Mesendoderm (in vitro differentiated cells): ENCODE measurements at regions not wholly inside any gene's neighbourhood (a gene's known extent, or its start where the extent isn't known, plus 50 kb on each side); places are given as distances from the start of the nearest gene placed in this dataset.

Source experiments
- DNase-seq: peaks from one replicate; pipeline ENCODE4 v3.0.0; 2013
- H2AK5ac ChIP-seq: 2 replicates; pipeline ENCODE4 v1.6.1; 2013; ENCODE audit warnings: low read length, inconsistent platforms
- H2BK120ac ChIP-seq: 2 replicates; pipeline ENCODE4 v1.6.1; 2013; ENCODE audit warnings: low read depth, mild to moderate bottlenecking, low read length, moderate library complexity, mixed read lengths
- H2BK15ac ChIP-seq: replicated peaks from 2 replicates; pipeline ENCODE4 v1.6.1; 2013; ENCODE audit warnings: low read depth, mild to moderate bottlenecking, moderate library complexity
- H2BK5ac ChIP-seq: 2 replicates; pipeline ENCODE4 v1.6.1; 2013; ENCODE audit warnings: low read length, inconsistent platforms
- H3K18ac ChIP-seq: 2 replicates; pipeline ENCODE4 v1.6.1; 2013; ENCODE audit warnings: mild to moderate bottlenecking, low read length, mixed read lengths
- H3K23ac ChIP-seq: one replicate; pipeline ENCODE4 v1.6.1; 2013; ENCODE audit warnings: low read length
- H3K27ac ChIP-seq: 2 replicates; pipeline ENCODE4 v1.5.1; 2013; ENCODE audit warnings: low read depth, mild to moderate bottlenecking, inconsistent platforms, low read length, moderate library complexity
- H3K27me3 ChIP-seq: 2 replicates; pipeline ENCODE4 v1.6.1; 2013; ENCODE audit warnings: low read length, control low read depth, mild to moderate bottlenecking, inconsistent platforms; ENCODE audit not compliant: insufficient read depth, poor library complexity
- H3K36me3 ChIP-seq: 2 replicates; pipeline ENCODE4 v1.6.1; 2013; ENCODE audit warnings: low read length, inconsistent platforms; ENCODE audit not compliant: control insufficient read depth, insufficient read depth
- H3K4ac ChIP-seq: one replicate; pipeline ENCODE4 v1.6.1; 2013; ENCODE audit warnings: low read depth, mild to moderate bottlenecking, low read length, moderate library complexity
- H3K4me1 ChIP-seq: 2 replicates; pipeline ENCODE4 v1.6.1; 2013; ENCODE audit warnings: low read depth, low read length, inconsistent platforms; ENCODE audit not compliant: control insufficient read depth
- H3K4me2 ChIP-seq: 2 replicates; pipeline ENCODE4 v1.6.1; 2013; ENCODE audit warnings: low read length
- H3K4me3 ChIP-seq: 2 replicates; pipeline ENCODE4 v1.5.1; 2013; ENCODE audit warnings: mild to moderate bottlenecking, low read length
- H3K56ac ChIP-seq: one replicate; pipeline ENCODE4 v1.6.1; 2013; ENCODE audit warnings: low read length
- H3K79me1 ChIP-seq: 2 replicates; pipeline ENCODE4 v1.6.1; 2013; ENCODE audit warnings: low read length, inconsistent platforms
- H3K79me2 ChIP-seq: 2 replicates; pipeline ENCODE4 v1.6.1; 2013; ENCODE audit warnings: mild to moderate bottlenecking, low read length; ENCODE audit not compliant: control insufficient read depth, insufficient read depth
- H3K9ac ChIP-seq: 2 replicates; pipeline ENCODE4 v1.6.1; 2013; ENCODE audit warnings: low read length, inconsistent platforms
- H4K5ac ChIP-seq: one replicate; pipeline ENCODE4 v1.6.1; 2013; ENCODE audit warnings: low read length
- H4K8ac ChIP-seq: one replicate; pipeline ENCODE4 v1.6.1; 2013; ENCODE audit warnings: low read depth, mild to moderate bottlenecking, control low read depth, low read length, moderate library complexity
- WGBS: extraction: QIAGEN DNeasy Blood & Tissue Kit; methylation state at CpG from one replicate; pipeline ENCODE4 v1.1.7; 2013; ENCODE audit warnings: low lambda C conversion rate, missing lambda C conversion rate; ENCODE audit not compliant: insufficient coverage; ENCODE audit errors: extremely low coverage; 5-methylcytosine and 5-hydroxymethylcytosine counted together

- no peak overlapping the region for H3K27ac ChIP-seq
- no peak for DNase-seq
- WGBS = no CpG with 5 or more reads among the region's 4 CpGs
Measured at GRCh38 chr18:41466436-41467160, 488.4 kb upstream of the PIK3C3 start.

GRCh38 chr18:41465386-41465785, 489.6 kb upstream of the PIK3C3 start:
- Histone ChIP-seq H3K4me2 (no peak overlapping the region), H2AK5ac (no peak overlapping the region), H3K4me1 (no peaks in the 10 kb centered on the region), H3K36me3 (no peaks in the 10 kb centered on the region), H3K23ac (no peak overlapping the region), H2BK120ac (no peak overlapping the region), H2BK5ac (no peak overlapping the region), H4K5ac (no peak overlapping the region), H3K27ac (no peak overlapping the region), H4K8ac (no peak overlapping the region), H3K9ac (no peak overlapping the region), H3K18ac (no peak overlapping the region), H3K79me1 (no peaks in the 10 kb centered on the region), H3K56ac (no peak overlapping the region), H3K4ac (no peak overlapping the region), H3K4me3 (no peak overlapping the region), H3K79me2 (no peaks in the 10 kb centered on the region), H2BK15ac (no peak overlapping the region), H3K27me3 (no peaks in the 10 kb centered on the region)
- no CpG with 5 or more reads among the region's 2 CpGs for WGBS
- no peak for DNase-seq

More at GRCh38 chr18:41466436-41467160, 488.4 kb upstream of the PIK3C3 start:
- H4K5ac ChIP-seq = no peak overlapping the region
- no peaks in the 10 kb centered on the region for H3K79me1 ChIP-seq
- H3K4ac ChIP-seq = no peak overlapping the region
- no peak overlapping the region for H3K4me2 ChIP-seq
- H3K23ac ChIP-seq = no peak overlapping the region
- H3K18ac ChIP-seq = no peak overlapping the region
- H2BK15ac ChIP-seq = no peak overlapping the region
- H3K9ac ChIP-seq = no peak overlapping the region
- H3K79me2 ChIP-seq = no peaks in the 10 kb centered on the region
- H2BK120ac ChIP-seq = no peak overlapping the region
- no peaks in the 10 kb centered on the region for H3K4me1 ChIP-seq
- H3K4me3 ChIP-seq = no peak overlapping the region
- no peak overlapping the region for H4K8ac ChIP-seq
- H3K56ac ChIP-seq = no peak overlapping the region
- no peak overlapping the region for H2AK5ac ChIP-seq
- no peaks in the 10 kb centered on the region for H3K36me3 ChIP-seq
- no peaks in the 10 kb centered on the region for H3K27me3 ChIP-seq
- no peak overlapping the region for H2BK5ac ChIP-seq

GRCh38 chr18:41464278-41464677, 490.8 kb upstream of the PIK3C3 start:
- no peak overlapping the region for H3K4ac ChIP-seq
- no peak overlapping the region for H3K27ac ChIP-seq
- H3K79me2 ChIP-seq = no peaks in the 10 kb centered on the region
- no peaks in the 10 kb centered on the region for H3K36me3 ChIP-seq
- H3K27me3 ChIP-seq = no peaks in the 10 kb centered on the region
- no peak overlapping the region for H3K56ac ChIP-seq
- H3K23ac ChIP-seq = no peak overlapping the region
- no peak overlapping the region for H2BK120ac ChIP-seq
- H3K4me1 ChIP-seq = no peaks in the 10 kb centered on the region
- no peak overlapping the region for H2BK5ac ChIP-seq
- H2AK5ac ChIP-seq = no peak overlapping the region
- H3K79me1 ChIP-seq = no peaks in the 10 kb centered on the region
- H3K4me3 ChIP-seq = no peak overlapping the region
- no peak for DNase-seq
- no peak overlapping the region for H3K9ac ChIP-seq
- H2BK15ac ChIP-seq = no peak overlapping the region
- H3K4me2 ChIP-seq = no peak overlapping the region
- no peak overlapping the region for H3K18ac ChIP-seq
- no peak overlapping the region for H4K8ac ChIP-seq
- no CpG with 5 or more reads among the region's 1 CpG for WGBS
- no peak overlapping the region for H4K5ac ChIP-seq

- no peak overlapping the region for H3K4me2 ChIP-seq
- H3K27me3 ChIP-seq = no peaks in the 10 kb centered on the region
- H3K4me3 ChIP-seq = no peak overlapping the region
- no peak overlapping the region for H2AK5ac ChIP-seq
- no peak overlapping the region for H2BK120ac ChIP-seq
- no peak overlapping the region for H3K23ac ChIP-seq
- WGBS = no CpG with 5 or more reads among the region's 1 CpG
- H3K9ac ChIP-seq = no peak overlapping the region
- H4K8ac ChIP-seq = no peak overlapping the region
- H3K56ac ChIP-seq = no peak overlapping the region
- no peak overlapping the region for H3K18ac ChIP-seq
- no peak for DNase-seq
- no peak overlapping the region for H2BK15ac ChIP-seq
- H4K5ac ChIP-seq = no peak overlapping the region
- no peaks in the 10 kb centered on the region for H3K36me3 ChIP-seq
- H2BK5ac ChIP-seq = no peak overlapping the region
- H3K4me1 ChIP-seq = no peaks in the 10 kb centered on the region
- no peak overlapping the region for H3K4ac ChIP-seq
- H3K79me1 ChIP-seq = no peaks in the 10 kb centered on the region
- no peak overlapping the region for H3K27ac ChIP-seq
- no peaks in the 10 kb centered on the region for H3K79me2 ChIP-seq
Measured at GRCh38 chr18:41462946-41463345, 492.1 kb upstream of the PIK3C3 start.

- WGBS = no CpG with 5 or more reads among the region's 2 CpGs
- Histone ChIP-seq H3K27ac (no peak overlapping the region), H3K36me3 (no peaks in the 10 kb centered on the region)
Measured at GRCh38 chr18:41461114-41461513, 493.9 kb upstream of the PIK3C3 start.

GRCh38 chr18:41459656-41460055, 495.4 kb upstream of the PIK3C3 start:
- Histone ChIP-seq H3K56ac (no peak overlapping the region), H4K8ac (no peak overlapping the region), H4K5ac (no peak overlapping the region), H3K4me1 (no peaks in the 10 kb centered on the region), H2BK15ac (no peak overlapping the region), H3K23ac (no peak overlapping the region), H2BK5ac (no peak overlapping the region), H2BK120ac (no peak overlapping the region), H3K4me3 (no peak overlapping the region), H3K79me1 (no peaks in the 10 kb centered on the region), H3K27ac (no peak overlapping the region), H3K4ac (no peak overlapping the region), H3K4me2 (no peak overlapping the region), H3K9ac (no peak overlapping the region), H3K36me3 (no peaks in the 10 kb centered on the region), H2AK5ac (no peak overlapping the region), H3K27me3 (no peaks in the 10 kb centered on the region), H3K18ac (no peak overlapping the region), H3K79me2 (no peaks in the 10 kb centered on the region)
- no peak for DNase-seq
- no CpG with 5 or more reads among the region's 2 CpGs for WGBS

More at GRCh38 chr18:41461114-41461513, 493.9 kb upstream of the PIK3C3 start:
- Histone ChIP-seq H3K9ac (no peak overlapping the region), H3K4ac (no peak overlapping the region), H3K4me1 (no peaks in the 10 kb centered on the region), H4K5ac (no peak overlapping the region), H2BK120ac (no peak overlapping the region), H3K79me1 (no peaks in the 10 kb centered on the region), H3K23ac (no peak overlapping the region), H3K27me3 (no peaks in the 10 kb centered on the region), H2AK5ac (no peak overlapping the region), H3K18ac (no peak overlapping the region), H3K4me2 (no peak overlapping the region), H4K8ac (no peak overlapping the region), H3K4me3 (no peak overlapping the region), H2BK5ac (no peak overlapping the region), H3K56ac (no peak overlapping the region), H3K79me2 (no peaks in the 10 kb centered on the region), H2BK15ac (no peak overlapping the region)
- DNase-seq = peak; percentile 9
